HG03135 (cell line): ENCODE measurements at regions not wholly inside any gene's neighbourhood (a gene's known extent, or its start where the extent isn't known, plus 50 kb on each side); places are given as distances from the start of the nearest gene placed in this dataset.

ENCODE experiments used
- ATAC-seq: cut with Tn5 transposase; IDR thresholded peaks from one replicate; pipeline ENCODE4 v1.9.1; 2021; ENCODE audit warnings: mild to moderate bottlenecking, moderate library complexity; ENCODE audit not compliant: unreplicated experiment

- no peak for ATAC-seq
Observed at GRCh38 chr11:127574478-127574877, 573.9 kb upstream of the KIRREL3 start.

DNA sequence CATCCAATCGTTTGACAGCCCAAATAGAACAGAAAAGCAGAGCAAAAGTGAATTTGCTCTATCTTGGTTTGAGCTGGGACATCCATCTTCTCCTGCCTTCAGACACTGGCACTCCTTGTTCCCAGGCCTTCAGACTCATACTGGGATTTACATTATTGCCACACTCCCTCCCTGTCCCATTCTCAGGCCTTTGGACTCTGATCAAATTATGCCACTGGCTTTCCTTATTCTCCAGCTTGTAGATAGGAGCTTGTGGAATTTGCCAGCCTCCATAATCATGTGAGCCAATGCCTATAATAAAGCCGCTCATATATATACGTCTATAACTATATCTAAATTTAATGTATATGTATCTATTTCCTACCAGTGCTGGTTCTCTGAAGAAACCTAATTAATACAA is 568.3 kb upstream of the KIRREL3 start:
- no peak for ATAC-seq

DNA sequence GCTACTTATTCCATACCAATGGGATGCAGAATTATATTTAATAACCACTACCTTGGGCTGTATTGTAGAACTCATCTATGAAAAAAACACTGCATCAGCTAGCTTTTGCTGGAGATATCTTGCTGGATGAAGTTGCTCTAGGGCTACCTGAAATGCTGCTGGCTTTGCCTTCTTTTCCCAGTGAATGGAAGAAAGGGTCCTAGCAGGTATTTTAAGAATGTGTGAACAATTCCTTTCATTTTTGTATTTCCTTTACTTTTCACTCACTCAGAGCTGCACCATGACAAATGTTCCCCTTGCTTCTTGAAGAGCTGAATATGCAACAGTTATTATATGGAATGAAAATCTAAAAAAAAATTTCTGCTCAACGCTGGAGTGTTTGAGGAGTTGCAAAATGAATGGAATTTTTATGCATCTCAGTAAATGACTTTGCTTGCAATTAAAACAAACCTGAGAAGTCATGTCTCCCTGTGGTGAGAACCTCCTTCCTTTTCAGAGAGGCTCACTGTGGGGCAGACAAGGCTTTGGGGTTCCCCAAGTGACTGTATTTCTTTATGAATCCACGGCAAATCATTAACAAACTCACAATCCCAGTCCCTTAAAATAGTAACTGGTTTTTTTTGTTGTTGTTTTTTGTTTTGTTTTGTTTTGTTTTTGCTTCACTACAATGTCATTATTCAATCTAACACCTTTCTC is 566.8 kb upstream of the KIRREL3 start:
- no peak for ATAC-seq

GRCh38 chr11:127564810-127565209 is 564.2 kb upstream of the KIRREL3 start:
- no peak for ATAC-seq

- no peak for ATAC-seq
Observed at GRCh38 chr11:127559978-127560377, 559.4 kb upstream of the KIRREL3 start.

GRCh38 chr11:127552446-127552845 is 551.9 kb upstream of the KIRREL3 start:
- no peak for ATAC-seq

- ATAC-seq = no peak
Observed at GRCh38 chr11:127531167-127531566, 530.6 kb upstream of the KIRREL3 start.

DNA sequence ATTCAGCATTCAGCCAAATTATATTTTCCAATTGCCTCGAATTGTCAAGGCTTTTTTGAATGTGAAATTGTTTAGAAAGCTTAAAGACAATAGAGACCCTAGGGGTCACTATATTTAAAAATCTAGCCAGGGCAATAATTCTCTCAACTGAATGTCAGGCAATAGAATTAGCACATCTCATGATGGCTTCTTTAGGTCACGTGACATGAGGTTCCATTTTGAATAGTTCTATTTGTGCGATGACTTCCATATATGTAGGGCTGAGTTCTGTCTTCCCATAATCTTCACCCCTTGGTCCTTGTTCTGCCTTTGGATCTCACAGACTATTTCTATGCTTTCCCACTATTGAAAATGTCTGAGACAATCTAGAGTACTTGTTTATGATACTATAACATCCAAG is 527.7 kb upstream of the KIRREL3 start:
- ATAC-seq = no peak

GRCh38 chr11:127524618-127525017 is 524.0 kb upstream of the KIRREL3 start:
- no peak for ATAC-seq

GRCh38 chr11:127521413-127521812 is 520.8 kb upstream of the KIRREL3 start:
- ATAC-seq = no peak

DNA sequence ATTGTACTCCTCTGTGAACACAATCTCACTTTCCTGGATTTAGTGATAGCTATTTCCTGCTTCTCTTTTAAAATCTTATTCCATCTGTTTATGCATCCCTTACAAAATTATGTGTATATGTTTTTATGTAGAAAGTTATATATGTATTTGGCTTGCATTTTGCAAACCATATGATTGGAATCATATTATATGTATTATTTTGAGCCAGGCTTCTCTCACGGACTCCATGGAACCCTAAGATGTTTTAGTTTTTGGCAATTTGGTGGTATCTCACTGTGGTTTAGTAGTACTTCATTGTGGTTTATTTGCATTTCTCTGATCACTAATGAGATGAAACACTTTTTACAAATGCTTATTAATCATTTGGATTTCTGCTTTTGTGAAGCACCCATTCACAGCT is 507.3 kb upstream of the KIRREL3 start:
- ATAC-seq = no peak

DNA sequence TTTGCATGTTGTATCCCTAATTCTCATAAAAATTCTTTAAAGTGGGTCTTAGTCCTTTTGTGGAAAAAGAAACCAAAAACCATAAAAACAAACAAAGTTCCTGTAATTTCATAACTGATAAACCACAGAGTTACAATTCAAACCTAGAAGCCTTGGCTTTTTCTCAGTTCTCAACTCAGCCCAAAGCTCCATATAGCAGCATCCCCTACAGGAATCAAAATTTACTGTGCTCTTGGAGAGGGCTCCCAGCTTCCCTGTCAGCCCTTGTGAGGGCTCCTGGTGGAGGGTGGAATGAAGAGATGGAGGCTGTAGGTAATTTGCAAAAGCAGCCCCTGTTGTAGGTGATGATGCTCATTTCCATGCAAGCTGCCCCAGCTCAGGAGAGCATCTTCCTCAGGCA is 506.1 kb upstream of the KIRREL3 start:
- ATAC-seq = no peak

DNA sequence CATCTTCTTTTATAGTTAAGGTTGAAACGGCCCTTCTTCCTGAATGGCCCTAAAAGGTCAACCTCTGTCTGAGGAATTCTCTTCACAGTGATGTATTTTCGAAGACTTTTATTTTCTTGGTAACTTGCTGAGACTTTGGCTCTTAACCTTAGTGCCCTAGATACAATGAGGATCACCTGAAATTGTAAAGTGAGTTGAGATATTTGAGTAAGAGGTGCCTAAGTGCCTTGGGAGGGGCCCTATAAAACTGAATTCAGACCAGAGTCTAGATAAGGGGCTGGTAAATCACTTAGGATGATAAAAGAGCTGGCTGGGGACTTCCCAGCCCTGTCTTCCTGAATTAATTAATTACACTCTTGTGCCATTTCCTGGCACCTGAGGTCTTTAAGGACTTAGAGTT is 505.6 kb upstream of the KIRREL3 start:
- no peak for ATAC-seq

- no peak for ATAC-seq
Observed at GRCh38 chr11:127496165-127496564, 495.6 kb upstream of the KIRREL3 start.

DNA sequence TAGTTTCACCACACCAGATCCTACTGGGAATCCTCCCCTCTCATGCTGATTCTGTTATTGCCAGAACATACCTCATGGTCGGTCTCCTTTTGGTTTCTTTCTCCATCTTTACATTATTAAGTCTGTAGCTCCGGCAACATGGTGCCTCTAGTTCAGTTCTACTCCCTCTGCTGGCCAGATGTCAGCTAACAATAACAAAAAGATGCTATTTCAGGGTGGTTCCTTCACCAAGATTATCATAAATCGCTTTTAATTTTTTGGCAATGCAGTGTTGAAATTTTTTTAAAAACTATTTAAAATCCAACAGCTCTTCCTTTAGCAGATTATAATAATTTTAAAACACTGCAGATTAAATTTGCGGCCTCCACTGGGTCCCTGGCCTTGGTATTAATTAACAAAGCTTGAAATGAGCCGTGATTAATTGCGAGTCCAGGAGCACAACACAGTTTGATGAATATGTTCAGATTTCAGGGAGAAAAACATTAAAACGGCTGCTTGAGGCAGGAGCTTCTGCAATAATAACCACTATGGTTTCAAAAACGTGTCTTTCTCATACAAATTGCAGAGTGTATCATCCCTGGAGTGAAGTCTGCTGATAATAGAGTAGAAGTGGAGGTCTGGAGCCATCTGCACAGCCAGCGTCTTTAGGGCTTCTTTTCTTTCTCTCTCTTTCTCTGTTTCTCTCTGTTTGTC is 492.9 kb upstream of the KIRREL3 start:
- ATAC-seq = no peak

GRCh38 chr11:127492029-127492428 is 491.5 kb upstream of the KIRREL3 start:
- ATAC-seq = no peak

- ATAC-seq = no peak
Observed at GRCh38 chr11:127491589-127491988, 491.0 kb upstream of the KIRREL3 start.

GRCh38 chr11:127490896-127491295 is 490.3 kb upstream of the KIRREL3 start:
- ATAC-seq = no peak

GRCh38 chr11:127485541-127485940 is 485.0 kb upstream of the KIRREL3 start:
- no peak for ATAC-seq

- no peak for ATAC-seq
Observed at GRCh38 chr11:127481391-127481790, 480.8 kb upstream of the KIRREL3 start.

- no peak for ATAC-seq
Observed at GRCh38 chr11:127478826-127479225, 478.3 kb upstream of the KIRREL3 start.

DNA sequence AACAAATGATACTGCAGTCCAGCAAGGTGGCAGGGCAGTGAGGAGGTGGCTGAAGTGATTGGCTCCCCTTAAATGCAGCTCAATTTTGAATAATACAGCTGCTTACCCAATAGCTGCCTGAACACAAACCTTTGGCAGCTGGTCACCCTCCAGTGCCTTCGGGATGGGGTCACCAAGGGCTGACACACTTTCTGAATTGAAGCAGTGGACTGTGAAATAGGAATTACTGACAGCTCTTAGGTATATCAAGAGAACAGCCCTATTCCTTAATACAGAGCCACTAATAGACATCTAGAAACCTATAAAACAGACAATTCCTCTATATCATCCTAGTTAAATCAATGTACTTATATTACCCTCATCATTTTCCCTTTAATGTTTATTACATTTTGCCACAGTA is 474.2 kb upstream of the KIRREL3 start:
- ATAC-seq = no peak

- no peak for ATAC-seq
Observed at GRCh38 chr11:127472505-127472904, 471.9 kb upstream of the KIRREL3 start.
